ENCODE measurements at regions not wholly inside any gene's neighbourhood (a gene's known extent, or its start where the extent isn't known, plus 50 kb on each side); places are given as distances from the start of the nearest gene placed in this dataset.

- no peak for DNase-seq
Observed at GRCh38 chr2:41364842-41365241, 683.0 kb upstream of the PKDCC start.

GRCh38 chr2:41375901-41376300 lies 671.9 kb upstream of the PKDCC start:
- Histone ChIP-seq H3K9me3 (peaks cover 5% of the 10 kb centered on the region), H3K4me1 (ENCODE audit: low read depth) (no peaks in the 10 kb centered on the region), H3K36me3 (ENCODE audit: low read depth) (no peaks in the 10 kb centered on the region), H3K4me3 (no peak overlapping the region)
- ATAC-seq (no peak), DNase-seq (no peak)
- intact Hi-C loops (cut with DNase I, micrococcal nuclease) = no loop called here
- TF ChIP-seq, protein P1, sequence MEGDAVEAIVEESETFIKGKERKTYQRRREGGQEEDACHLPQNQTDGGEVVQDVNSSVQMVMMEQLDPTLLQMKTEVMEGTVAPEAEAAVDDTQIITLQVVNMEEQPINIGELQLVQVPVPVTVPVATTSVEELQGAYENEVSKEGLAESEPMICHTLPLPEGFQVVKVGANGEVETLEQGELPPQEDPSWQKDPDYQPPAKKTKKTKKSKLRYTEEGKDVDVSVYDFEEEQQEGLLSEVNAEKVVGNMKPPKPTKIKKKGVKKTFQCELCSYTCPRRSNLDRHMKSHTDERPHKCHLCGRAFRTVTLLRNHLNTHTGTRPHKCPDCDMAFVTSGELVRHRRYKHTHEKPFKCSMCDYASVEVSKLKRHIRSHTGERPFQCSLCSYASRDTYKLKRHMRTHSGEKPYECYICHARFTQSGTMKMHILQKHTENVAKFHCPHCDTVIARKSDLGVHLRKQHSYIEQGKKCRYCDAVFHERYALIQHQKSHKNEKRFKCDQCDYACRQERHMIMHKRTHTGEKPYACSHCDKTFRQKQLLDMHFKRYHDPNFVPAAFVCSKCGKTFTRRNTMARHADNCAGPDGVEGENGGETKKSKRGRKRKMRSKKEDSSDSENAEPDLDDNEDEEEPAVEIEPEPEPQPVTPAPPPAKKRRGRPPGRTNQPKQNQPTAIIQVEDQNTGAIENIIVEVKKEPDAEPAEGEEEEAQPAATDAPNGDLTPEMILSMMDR (IDR thresholded peaks at IDR 0.05) = no peak

More at GRCh38 chr2:41364842-41365241, 683.0 kb upstream of the PKDCC start:
- Histone ChIP-seq H3K4me3 (no peak overlapping the region), H3K9me3 (peaks cover 26% of the 10 kb centered on the region), H3K4me1 (ENCODE audit: low read depth) (no peaks in the 10 kb centered on the region), H3K36me3 (ENCODE audit: low read depth) (no peaks in the 10 kb centered on the region)
- TF ChIP-seq, protein P1 (IDR thresholded peaks at IDR 0.05) = no peak
- intact Hi-C loops (cut with DNase I, micrococcal nuclease) = no loop called here
- no peak for ATAC-seq

DNA sequence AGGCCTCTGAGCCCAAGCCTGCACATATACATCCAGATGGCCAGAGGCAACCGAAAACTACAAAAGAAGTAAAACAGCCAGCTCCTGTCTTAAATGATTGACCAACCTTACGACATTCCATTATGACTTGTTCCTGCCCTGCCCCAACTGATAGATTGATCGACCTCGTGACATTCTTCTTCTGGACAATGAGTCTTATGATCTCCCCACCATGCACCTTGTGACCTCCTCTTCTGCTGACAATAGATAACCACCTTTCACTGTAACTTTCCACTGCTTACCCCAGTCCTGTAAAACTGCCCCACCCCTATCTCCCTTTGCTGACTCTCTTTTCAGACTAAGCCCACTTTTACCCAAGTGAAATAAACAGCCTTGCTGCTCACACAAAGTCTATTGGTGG lies 670.0 kb upstream of the PKDCC start:
- H3K9me3 ChIP-seq = peaks cover under 1% of the 10 kb centered on the region
- DNase-seq (no peak), ATAC-seq (no peak)
- intact Hi-C loops (cut with DNase I, micrococcal nuclease) = no loop called here
- no peaks in the 10 kb centered on the region for H3K36me3 ChIP-seq (ENCODE audit: low read depth)
- no peaks in the 10 kb centered on the region for H3K4me1 ChIP-seq (ENCODE audit: low read depth)
- H3K4me3 ChIP-seq = no peak overlapping the region
- TF ChIP-seq, protein P1 (IDR thresholded peaks at IDR 0.05) = no peak

DNA sequence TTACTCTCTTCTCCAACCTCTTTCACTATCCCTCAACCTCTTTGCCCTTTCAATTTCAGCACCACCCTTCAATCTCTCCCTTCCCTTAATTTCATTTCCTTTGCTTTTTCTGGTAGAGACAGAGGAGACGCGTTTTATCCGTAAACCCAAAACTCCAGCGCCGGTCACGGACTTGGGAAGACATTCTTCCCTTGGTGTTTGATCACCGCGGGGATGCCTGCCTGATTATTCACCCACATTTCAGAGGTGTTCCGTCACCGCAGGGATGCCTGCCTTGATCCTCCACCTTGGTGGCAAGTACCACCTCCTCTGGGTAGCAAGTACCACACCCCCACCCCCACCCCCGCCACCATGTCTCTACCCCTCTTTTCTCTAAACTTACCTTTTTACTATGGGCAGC lies 669.4 kb upstream of the PKDCC start:
- Histone ChIP-seq H3K9me3 (peaks cover 3% of the 10 kb centered on the region), H3K36me3 (ENCODE audit: low read depth) (no peaks in the 10 kb centered on the region), H3K4me1 (ENCODE audit: low read depth) (no peaks in the 10 kb centered on the region), H3K4me3 (no peak overlapping the region)
- ATAC-seq = no peak
- intact Hi-C loops (cut with DNase I, micrococcal nuclease) = no loop called here
- DNase-seq = no peak
- TF ChIP-seq, protein P1 (IDR thresholded peaks at IDR 0.05) = no peak

DNA sequence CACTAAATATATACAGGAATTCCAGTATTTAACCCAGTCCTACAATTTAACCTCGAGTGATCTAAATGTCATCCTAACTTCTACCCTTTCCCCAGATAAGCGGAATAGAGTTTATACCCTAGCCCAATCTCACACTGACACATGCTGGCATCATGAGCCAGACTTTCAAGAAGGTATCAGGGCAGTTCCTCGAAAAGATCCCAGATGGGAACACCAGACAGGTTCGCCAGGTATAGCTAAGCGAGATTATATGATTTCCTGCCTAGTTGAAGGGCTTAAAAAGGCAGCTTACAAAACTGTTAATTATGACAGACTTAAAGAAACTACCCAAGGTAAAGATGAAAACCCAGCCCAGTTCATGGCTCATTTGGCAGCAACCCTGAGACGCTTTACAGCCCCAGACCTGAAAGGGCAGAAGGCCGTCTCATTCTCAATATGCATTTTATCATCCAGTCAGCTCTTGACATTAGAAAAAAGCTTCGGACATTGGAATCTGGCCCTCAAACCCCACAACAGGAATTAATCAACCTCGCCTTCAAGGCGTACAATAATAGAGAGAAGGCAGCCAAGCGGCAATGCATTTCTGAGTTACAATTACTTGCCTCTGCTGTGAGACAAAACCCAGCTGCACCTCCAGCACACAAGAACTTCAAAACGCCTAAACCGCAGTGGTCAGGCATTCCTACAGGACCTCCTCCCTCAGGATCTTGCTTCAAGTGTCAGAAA lies 668.2 kb upstream of the PKDCC start:
- H3K4me3 ChIP-seq = no peak overlapping the region
- TF ChIP-seq, protein P1 (IDR thresholded peaks at IDR 0.05) = no peak
- ATAC-seq (no peak), DNase-seq (no peak)
- intact Hi-C loops (cut with DNase I, micrococcal nuclease) = no loop called here
- no peaks in the 10 kb centered on the region for H3K36me3 ChIP-seq (ENCODE audit: low read depth)
- no peaks in the 10 kb centered on the region for H3K4me1 ChIP-seq (ENCODE audit: low read depth)
- H3K9me3 ChIP-seq = peaks cover 3% of the 10 kb centered on the region
